ENCODE measurements at regions not wholly inside any gene's neighbourhood (a gene's known extent, or its start where the extent isn't known, plus 50 kb on each side); places are given as distances from the start of the nearest gene placed in this dataset.
"Not testable (repeated sequence)": the region's sequence is repeated elsewhere in the genome, so short reads cannot be mapped to it uniquely, and the experiment has no call there.

DNA sequence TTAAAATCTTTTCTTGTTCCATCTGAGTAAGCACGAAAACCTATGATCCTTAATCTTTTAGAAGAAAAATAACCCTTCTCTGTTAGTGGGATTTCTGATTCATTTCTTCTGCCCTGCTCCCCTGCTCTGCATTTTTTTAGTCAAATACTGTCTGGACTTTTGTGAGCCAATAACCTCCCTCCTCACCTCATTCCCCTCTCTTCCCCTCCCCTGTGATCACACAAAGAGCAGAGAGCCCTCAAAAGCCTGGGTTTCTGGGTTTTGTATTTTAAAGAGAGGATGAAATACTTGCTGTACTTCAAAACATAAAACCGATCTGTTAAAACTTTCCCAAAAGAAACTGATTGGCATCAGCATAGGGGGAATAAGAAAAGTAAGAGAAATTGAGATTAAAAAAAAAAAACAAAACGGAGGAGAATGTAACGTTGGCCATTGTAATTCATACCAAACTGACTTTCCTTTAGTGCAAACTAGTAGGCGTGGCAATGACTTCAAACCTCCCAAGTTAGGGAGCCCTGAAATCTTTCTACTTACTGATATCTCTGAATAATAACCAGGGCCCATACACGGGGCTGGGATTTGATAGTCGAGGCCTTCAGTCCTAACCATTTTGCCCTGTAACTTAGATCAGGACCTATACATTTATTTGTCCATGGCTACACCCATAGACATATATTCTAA is 232.9 kb downstream of the TM9SF2 start:
- no peak for DNase-seq (ENCODE audit: low read depth)

GRCh38 chr13:99733346-99733745 is 232.1 kb downstream of the TM9SF2 start:
- no peak for DNase-seq (ENCODE audit: low read depth)

GRCh38 chr13:99731747-99732146 is 230.5 kb downstream of the TM9SF2 start:
- no peak for DNase-seq (ENCODE audit: low read depth)

- DNase-seq (ENCODE audit: low read depth), result no peak
Measured at GRCh38 chr13:99730403-99730802, 229.1 kb downstream of the TM9SF2 start.

DNA sequence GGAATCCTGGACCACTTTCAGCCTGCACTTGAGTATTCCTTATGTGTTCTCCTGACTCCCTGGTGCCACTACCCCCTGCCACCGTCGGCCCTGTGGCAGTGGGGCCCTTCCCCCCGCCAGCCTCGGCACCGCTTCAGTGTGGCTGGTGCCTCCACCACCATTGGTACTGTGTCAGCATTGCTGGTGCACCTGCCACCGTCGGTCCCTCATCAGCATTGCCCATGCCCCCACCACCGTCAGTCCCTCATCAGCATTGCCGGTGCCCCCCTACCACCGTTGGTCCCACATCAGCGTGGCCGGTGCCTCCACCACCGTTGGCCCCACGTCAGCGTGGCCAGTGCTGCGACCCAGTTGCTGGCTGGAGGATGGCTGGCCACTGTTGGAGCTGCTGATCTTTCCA is 228.5 kb downstream of the TM9SF2 start:
- no peak for DNase-seq (ENCODE audit: low read depth)

GRCh38 chr13:99727651-99728050 is 226.4 kb downstream of the TM9SF2 start:
- not testable (repeated sequence) for DNase-seq (ENCODE audit: low read depth)

DNA sequence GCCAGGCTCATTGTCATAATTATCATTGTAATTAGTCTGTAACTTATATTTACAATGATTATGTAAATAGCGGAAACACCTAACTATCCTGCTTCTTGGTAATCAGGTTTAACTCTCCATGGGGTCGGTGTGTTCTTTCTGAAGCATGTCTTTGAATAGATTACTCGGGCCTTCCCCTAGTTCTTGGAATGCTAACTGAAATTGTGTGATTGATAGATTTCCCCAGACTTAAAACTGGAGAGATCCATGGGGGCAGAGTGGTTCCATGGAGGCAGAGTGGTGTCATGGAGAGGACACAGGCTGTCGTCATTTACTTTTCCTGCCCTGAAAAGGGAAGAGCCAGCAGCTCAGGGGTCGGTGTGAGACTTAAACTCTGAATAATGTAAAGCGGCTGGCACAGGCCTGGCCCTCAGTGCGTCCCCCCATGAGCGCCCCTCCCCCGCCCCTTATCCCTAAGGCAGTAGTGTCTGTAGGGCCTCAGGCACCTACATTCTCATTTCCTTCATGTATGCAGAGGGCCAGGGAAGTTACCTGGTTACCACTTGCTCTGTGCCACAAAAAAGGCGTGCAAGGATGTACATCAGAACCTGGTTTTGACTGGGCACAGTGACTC is 225.1 kb downstream of the TM9SF2 start:
- no peak for DNase-seq (ENCODE audit: low read depth)

DNA sequence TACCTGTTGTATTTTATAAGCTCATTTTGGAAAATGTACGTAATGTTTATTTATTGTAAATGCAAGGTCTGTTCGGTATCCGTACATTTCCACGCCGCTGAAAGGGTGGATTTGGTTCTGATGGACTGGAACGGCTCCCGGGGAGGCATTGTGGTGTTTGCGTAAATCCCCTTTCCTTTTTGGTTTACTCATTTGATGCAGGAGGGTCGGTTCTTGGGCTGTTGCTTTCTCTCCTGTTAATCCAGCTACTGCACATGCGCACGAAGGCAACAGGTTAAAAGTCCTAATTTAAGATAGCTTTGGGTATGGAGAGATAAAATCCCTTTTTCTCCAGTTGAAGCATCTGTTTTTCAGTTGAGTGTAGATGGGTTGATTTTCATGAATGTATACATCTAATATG is 224.4 kb downstream of the TM9SF2 start:
- no peak for DNase-seq (ENCODE audit: low read depth)

DNA sequence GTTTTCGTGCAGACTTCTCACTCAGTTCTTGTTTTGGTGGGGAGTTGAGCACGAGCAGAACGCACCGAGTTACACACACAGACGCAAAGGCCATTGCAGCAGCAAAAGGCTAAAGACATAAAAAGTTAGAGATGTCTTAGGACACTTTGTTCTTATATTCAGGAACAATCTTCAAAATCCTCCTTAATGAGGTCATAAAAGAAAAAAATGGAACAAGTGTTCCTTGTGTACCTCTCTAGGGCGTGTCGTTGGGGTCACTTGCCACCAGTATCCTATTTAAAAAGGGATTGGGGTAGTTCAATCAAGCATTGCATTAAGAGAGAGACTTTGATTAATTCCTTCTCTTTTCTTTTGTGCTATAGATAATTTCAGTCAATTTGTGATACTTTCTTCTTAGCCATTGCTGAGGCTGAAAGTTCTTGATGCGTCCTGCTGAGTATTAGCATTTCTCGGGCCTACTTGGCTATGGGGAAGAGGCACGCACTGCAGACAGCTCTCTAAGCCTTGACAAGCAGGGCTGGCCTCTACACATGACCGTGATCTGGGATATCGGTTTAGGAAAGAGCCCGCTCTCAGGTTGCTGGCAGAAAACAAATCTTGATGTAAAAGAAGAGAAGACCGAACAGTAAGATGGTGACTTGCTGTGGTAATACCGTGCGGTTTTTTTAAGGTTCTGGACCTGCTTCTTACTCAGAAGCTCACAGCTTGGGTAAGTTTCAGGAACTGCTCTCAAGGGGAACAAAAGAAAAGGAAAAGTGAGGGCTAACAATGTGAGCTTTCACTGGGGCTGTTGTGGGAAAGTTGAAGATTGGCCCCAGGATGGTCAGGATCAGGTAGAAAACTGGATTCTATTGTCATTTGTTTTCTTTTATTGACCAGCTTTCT is 223.6 kb downstream of the TM9SF2 start:
- DNase-seq (ENCODE audit: low read depth), result no peak

GRCh38 chr13:99723878-99724277 is 222.6 kb downstream of the TM9SF2 start:
- no peak for DNase-seq (ENCODE audit: low read depth)

GRCh38 chr13:99722931-99723330 is 221.7 kb downstream of the TM9SF2 start:
- DNase-seq (ENCODE audit: low read depth), result no peak

GRCh38 chr13:99722338-99722818 is 221.1 kb downstream of the TM9SF2 start:
- no peak for DNase-seq (ENCODE audit: low read depth)

GRCh38 chr13:99721606-99722337 is 220.5 kb downstream of the TM9SF2 start:
- no peak for DNase-seq (ENCODE audit: low read depth)

DNA sequence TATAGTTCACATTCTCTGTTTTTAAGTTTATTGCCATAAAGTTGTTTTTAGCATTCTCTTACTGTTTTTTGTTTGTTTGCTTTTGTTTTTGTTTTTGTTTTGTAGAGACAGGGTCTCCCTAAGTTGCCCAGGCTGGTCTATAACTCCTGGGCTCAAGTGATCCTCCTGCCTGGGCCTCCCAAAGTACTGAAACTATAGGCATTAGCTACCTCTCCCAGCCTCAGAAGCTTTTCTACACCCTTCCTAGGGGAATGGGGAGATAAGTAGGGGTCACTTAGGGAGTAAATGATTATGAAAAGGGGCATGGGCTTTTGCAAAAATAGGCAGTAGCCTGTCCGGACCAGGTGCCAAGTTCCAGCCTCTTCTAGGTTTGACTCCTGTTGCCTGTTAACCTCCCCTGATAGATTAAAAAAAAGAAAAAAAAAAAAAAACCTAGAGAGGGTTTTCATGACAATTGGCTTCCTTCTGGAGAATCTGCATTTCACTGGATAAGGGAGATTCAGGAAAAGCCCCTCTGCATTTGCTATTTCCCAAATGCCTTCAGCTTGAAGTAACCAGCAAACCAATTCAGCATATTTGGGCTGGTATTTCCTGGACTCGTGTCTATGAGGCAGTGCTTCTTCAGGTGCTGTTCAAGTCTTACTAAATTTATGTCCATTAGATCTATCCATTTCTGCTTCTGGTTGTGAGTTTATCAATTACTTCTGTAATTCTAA is 216.8 kb downstream of the TM9SF2 start:
- no peak for DNase-seq (ENCODE audit: low read depth)

GRCh38 chr13:99709134-99709533 is 207.9 kb downstream of the TM9SF2 start:
- DNase-seq (ENCODE audit: low read depth), result no peak

- no peak for DNase-seq (ENCODE audit: low read depth)
Measured at GRCh38 chr13:99704390-99704789, 203.1 kb downstream of the TM9SF2 start.

- no peak for DNase-seq (ENCODE audit: low read depth)
Measured at GRCh38 chr13:99703908-99704307, 202.6 kb downstream of the TM9SF2 start.

DNA sequence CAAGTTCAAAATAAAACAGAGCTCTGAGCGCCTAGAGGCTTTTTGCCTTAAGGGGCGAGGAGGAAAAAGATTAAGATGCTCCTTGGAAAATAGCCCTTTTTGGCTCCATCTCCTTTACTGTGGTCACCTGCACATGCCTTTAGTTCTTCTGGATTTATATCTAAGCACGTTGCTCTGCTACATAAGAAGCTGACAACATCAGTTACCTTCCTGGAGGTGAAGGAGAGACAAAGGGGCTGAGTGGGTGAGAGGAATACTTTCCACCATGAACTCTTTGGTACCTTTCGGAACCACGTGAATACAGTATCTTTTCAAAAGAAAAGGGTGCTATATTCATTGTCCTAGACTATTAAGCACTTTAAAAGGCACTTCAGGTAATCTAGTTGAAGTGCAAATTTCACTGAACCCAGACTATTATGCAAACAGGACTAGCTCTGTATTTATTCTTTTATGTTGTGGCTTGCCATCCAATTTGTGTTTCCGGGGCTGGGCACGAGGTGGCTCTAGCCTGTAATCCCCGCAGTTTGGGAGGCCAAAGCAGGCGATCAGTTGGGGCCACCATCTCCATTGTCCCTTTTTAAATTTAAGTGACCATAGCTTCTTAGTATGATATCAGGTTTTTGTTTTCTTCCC is 201.5 kb downstream of the TM9SF2 start:
- no peak for DNase-seq (ENCODE audit: low read depth)

DNA sequence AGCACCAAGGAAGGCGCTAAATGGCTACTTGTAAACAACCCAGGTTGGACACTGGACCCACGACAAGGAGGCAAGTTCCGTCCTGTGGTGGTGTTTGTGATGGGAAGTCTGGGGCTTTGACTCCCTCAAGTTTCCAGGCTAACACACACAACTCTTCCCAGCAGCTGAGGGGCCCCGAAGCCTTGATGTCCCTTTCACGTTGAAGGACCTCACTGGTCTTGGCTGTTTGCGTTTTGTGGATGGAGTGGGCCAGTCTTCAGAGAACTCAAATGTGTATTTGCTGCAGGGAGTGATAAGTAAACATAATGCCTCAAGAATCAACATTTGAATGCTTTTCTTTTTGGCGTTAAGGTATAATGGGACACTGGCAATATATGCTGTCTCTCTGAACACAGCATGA is 199.2 kb downstream of the TM9SF2 start:
- no peak for DNase-seq (ENCODE audit: low read depth)

GRCh38 chr13:99698816-99699099 is 197.5 kb downstream of the TM9SF2 start:
- no peak for DNase-seq (ENCODE audit: low read depth)

Data from HS-5 (cell line).